ENCODE measurements at regions not wholly inside any gene's neighbourhood (a gene's known extent, or its start where the extent isn't known, plus 50 kb on each side); places are given as distances from the start of the nearest gene placed in this dataset.

GRCh38 chr5:93279296-93279963 is 301.6 kb downstream of the NR2F1-AS1 start:
- no peaks in the 10 kb centered on the region for H3K4me1 ChIP-seq
- H3K27ac ChIP-seq: no peak overlapping the region
- H3K4me3 ChIP-seq: no peak overlapping the region
- no peaks in the 10 kb centered on the region for H3K27me3 ChIP-seq
- TF ChIP-seq POLR2A (IDR thresholded peaks at IDR 0.05) (no peak), EP300 (IDR thresholded peaks at IDR 0.05) (no peak), POLR2AphosphoS5 (IDR thresholded peaks at IDR 0.05) (no peak)
- TF ChIP-seq, protein P1, sequence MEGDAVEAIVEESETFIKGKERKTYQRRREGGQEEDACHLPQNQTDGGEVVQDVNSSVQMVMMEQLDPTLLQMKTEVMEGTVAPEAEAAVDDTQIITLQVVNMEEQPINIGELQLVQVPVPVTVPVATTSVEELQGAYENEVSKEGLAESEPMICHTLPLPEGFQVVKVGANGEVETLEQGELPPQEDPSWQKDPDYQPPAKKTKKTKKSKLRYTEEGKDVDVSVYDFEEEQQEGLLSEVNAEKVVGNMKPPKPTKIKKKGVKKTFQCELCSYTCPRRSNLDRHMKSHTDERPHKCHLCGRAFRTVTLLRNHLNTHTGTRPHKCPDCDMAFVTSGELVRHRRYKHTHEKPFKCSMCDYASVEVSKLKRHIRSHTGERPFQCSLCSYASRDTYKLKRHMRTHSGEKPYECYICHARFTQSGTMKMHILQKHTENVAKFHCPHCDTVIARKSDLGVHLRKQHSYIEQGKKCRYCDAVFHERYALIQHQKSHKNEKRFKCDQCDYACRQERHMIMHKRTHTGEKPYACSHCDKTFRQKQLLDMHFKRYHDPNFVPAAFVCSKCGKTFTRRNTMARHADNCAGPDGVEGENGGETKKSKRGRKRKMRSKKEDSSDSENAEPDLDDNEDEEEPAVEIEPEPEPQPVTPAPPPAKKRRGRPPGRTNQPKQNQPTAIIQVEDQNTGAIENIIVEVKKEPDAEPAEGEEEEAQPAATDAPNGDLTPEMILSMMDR (IDR thresholded peaks at IDR 0.05): no peak
- no peaks in the 10 kb centered on the region for H3K36me3 ChIP-seq
- no peak for ATAC-seq
- no peaks in the 10 kb centered on the region for H3K9me3 ChIP-seq
- 63 to 69% methylated on average over 2 to 3 of the region's 3 CpGs for WGBS, 2 donors (ENCODE audit: low coverage in 1 of 2)

GRCh38 chr5:93278896-93279295 is 302.1 kb downstream of the NR2F1-AS1 start:
- no peaks in the 10 kb centered on the region for H3K9me3 ChIP-seq
- H3K4me3 ChIP-seq: no peak overlapping the region
- WGBS, 2 donors (ENCODE audit: low coverage in 1 of 2): 66% methylated on average over 2 of the region's 2 CpGs
- no peaks in the 10 kb centered on the region for H3K27me3 ChIP-seq
- TF ChIP-seq POLR2A (IDR thresholded peaks at IDR 0.05) (no peak), EP300 (IDR thresholded peaks at IDR 0.05) (no peak), POLR2AphosphoS5 (IDR thresholded peaks at IDR 0.05) (no peak)
- TF ChIP-seq, protein P1 (IDR thresholded peaks at IDR 0.05): no peak
- no peak overlapping the region for H3K27ac ChIP-seq
- H3K36me3 ChIP-seq: no peaks in the 10 kb centered on the region
- H3K4me1 ChIP-seq: no peaks in the 10 kb centered on the region
- no peak for ATAC-seq

DNA sequence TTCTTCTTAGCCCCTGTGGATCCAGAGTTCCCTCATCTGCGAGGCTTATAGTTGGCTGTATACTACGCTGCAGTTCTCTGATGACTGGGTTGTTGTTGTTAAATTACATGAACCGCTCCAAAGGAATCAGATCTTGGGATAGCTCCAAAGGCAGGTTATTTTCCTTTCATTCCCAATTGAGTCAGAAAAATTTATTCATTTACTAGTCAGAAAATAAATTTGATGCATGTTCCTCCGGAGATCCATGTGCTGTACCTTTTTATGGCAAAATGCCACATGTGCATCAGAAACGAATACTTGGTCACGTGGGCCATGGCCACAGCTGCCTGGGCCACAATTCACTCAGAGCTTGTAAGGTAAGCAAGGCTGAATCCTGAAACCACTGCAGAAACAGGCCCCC is 304.0 kb downstream of the NR2F1-AS1 start:
- no peaks in the 10 kb centered on the region for H3K27me3 ChIP-seq
- 91 to 100% methylated on average over 5 to 6 of the region's 6 CpGs for WGBS, 2 donors (ENCODE audit: low coverage in 1 of 2)
- no peaks in the 10 kb centered on the region for H3K36me3 ChIP-seq
- H3K27ac ChIP-seq: no peak overlapping the region
- no peaks in the 10 kb centered on the region for H3K9me3 ChIP-seq
- no peak overlapping the region for H3K4me3 ChIP-seq
- no peaks in the 10 kb centered on the region for H3K4me1 ChIP-seq
- ATAC-seq: no peak
- no peak for TF ChIP-seq POLR2AphosphoS5 (IDR thresholded peaks at IDR 0.05)
- no peak for TF ChIP-seq POLR2A (IDR thresholded peaks at IDR 0.05)

DNA sequence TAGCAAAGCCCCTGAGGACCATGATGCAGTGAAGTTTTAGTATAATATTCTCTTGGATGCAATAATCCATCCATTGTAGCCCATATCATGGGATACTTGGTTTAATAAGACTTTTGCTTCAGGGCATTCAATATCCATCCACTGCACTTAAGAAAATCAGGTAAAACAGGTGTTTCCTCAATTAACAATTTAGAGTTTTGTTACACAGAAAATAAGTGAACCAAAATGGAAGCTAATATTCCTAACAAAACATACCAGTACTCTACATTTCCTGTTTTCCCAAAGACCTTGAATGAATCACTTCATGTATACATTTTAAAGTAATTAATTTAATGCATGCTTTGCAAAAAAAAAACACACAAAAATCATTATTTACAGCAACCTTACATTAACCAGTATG is 305.6 kb downstream of the NR2F1-AS1 start:
- Histone ChIP-seq H3K4me1 (no peaks in the 10 kb centered on the region), H3K27ac (no peak overlapping the region), H3K9me3 (no peaks in the 10 kb centered on the region), H3K36me3 (no peaks in the 10 kb centered on the region), H3K4me3 (no peak overlapping the region), H3K27me3 (no peaks in the 10 kb centered on the region)
- no peak for TF ChIP-seq EP300 (IDR thresholded peaks at IDR 0.05)
- TF ChIP-seq POLR2AphosphoS5 (IDR thresholded peaks at IDR 0.05): no peak
- TF ChIP-seq, protein P1 (IDR thresholded peaks at IDR 0.05): no peak
- no peak for TF ChIP-seq POLR2A (IDR thresholded peaks at IDR 0.05)
- ATAC-seq: no peak

- Histone ChIP-seq H3K36me3 (no peaks in the 10 kb centered on the region), H3K9me3 (no peaks in the 10 kb centered on the region), H3K4me1 (no peaks in the 10 kb centered on the region), H3K4me3 (no peak overlapping the region), H3K27me3 (no peaks in the 10 kb centered on the region), H3K27ac (no peak overlapping the region)
- ATAC-seq: no peak
- 85 to 90% methylated on average over 2 to 5 of the region's 5 CpGs for WGBS, 2 donors (ENCODE audit: low coverage in 1 of 2)
- TF ChIP-seq EP300 (IDR thresholded peaks at IDR 0.05) (no peak), POLR2AphosphoS5 (IDR thresholded peaks at IDR 0.05) (no peak), POLR2A (IDR thresholded peaks at IDR 0.05) (no peak)
- TF ChIP-seq, protein P1 (IDR thresholded peaks at IDR 0.05): no peak
These were observed 306.7 kb downstream of the NR2F1-AS1 start for GRCh38 chr5:93274291-93274690.
